BJ (cell line): ENCODE measurements at regions not wholly inside any gene's neighbourhood (a gene's known extent, or its start where the extent isn't known, plus 50 kb on each side); places are given as distances from the start of the nearest gene placed in this dataset.

Experiments
- CTCF ChIA-PET: fragments of 350-600 bp; formaldehyde crosslinking; extraction: SDS; loops from one replicate; lab custom pipeline; 2021; ENCODE audit warnings: antibody characterized with exemption, inconsistent platforms; lab: Yijun Ruan, JAX
- POLR2A ChIA-PET: fragments of 300-600 bp; sonication (Branson Sonifier 250); formaldehyde crosslinking; extraction: SDS; loops from one replicate; lab custom pipeline; 2021; ENCODE audit warnings: antibody characterized with exemption; lab: Charles Lee
- DNase-seq: peaks from one replicate; pipeline ENCODE4 v3.0.0-alpha.2; 2011; ENCODE audit warnings: low read depth
- H3K27me3 ChIP-seq: 2 replicates; pipeline ENCODE4 v1.6.0; 2011; ENCODE audit warnings: low read length; ENCODE audit not compliant: control insufficient read depth, insufficient read depth
- H3K36me3 ChIP-seq: 2 replicates; pipeline ENCODE4 v1.5.1; 2011; ENCODE audit warnings: low read length; ENCODE audit not compliant: control insufficient read depth, insufficient read depth
- H3K4me3 ChIP-seq: 2 replicates; pipeline ENCODE4 v1.5.1; 2011; ENCODE audit warnings: low read depth, mild to moderate bottlenecking, control low read depth, low read length
- CTCF ChIP-seq: IDR thresholded peaks from 2 replicates; pipeline ENCODE4 v1.5.1; 2011; ENCODE audit warnings: low read depth, mild to moderate bottlenecking, control low read depth, inconsistent platforms, low read length, moderate library complexity; ENCODE audit not compliant: insufficient read depth

- POLR2A ChIA-PET: no interaction called here
- H3K4me3 ChIP-seq: no peak overlapping the region
- peaks cover 41% of the 10 kb centered on the region for H3K27me3 ChIP-seq
- no peaks in the 10 kb centered on the region; the same call in 1 of the 2 replicates for H3K36me3 ChIP-seq
- TF ChIP-seq CTCF: no peak
- no peak for DNase-seq
- CTCF ChIA-PET: interaction anchor here (0.6 kb wide), 1 partner anchor 199 kb away, joined by 4 read pairs; no protein-coding TSS in a partner anchor
Observed at GRCh38 chr6:41419385-41419784, 84.0 kb downstream of the NCR2 start.

- TF ChIP-seq CTCF: no peak
- CTCF ChIA-PET: interaction anchor here (0.7 to 7.4 kb wide), 3 partner anchors 47 to 261 kb away, joined by 3 to 98 read pairs (median 3); no protein-coding TSS in a partner anchor
- Histone ChIP-seq H3K27me3 (peaks cover 34% of the 10 kb centered on the region), H3K36me3 (no peaks in the 10 kb centered on the region; the same call in 1 of the 2 replicates), H3K4me3 (no peak overlapping the region)
- POLR2A ChIA-PET: no interaction called here
- no peak for DNase-seq
Observed at GRCh38 chr6:41420186-41420585, 84.8 kb downstream of the NCR2 start.

- Histone ChIP-seq H3K4me3 (no peak overlapping the region), H3K27me3 (peaks cover 30% of the 10 kb centered on the region), H3K36me3 (no peaks in the 10 kb centered on the region)
- DNase-seq: no peak
- ChIA-PET POLR2A (no interaction called here), CTCF (interaction anchor here (1.0 to 7.4 kb wide), 6 partner anchors 10 to 261 kb away, joined by 3 to 98 read pairs (median 4); no protein-coding TSS in a partner anchor)
- no peak for TF ChIP-seq CTCF
Observed at GRCh38 chr6:41422161-41422560, 86.8 kb downstream of the NCR2 start.

DNA sequence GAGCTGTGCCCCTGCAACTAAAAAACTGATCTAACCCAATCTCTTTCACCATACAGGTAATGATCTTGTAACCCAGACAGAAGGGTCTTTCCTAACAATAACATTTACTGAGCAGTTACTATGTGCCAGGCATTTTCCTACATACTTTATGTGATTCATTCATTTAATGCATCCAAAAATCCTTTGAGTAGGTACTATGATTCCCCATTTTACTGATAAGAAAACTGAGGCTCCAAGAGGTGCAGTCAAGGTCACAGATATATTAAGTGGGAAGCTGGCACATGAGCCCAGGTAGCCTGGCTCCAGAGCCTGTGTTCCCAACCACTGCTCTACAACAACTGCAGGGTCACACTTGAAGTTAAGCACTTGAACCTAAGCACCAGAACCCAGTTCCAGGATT is 87.6 kb downstream of the NCR2 start:
- Histone ChIP-seq H3K27me3 (peaks cover 29% of the 10 kb centered on the region), H3K36me3 (no peaks in the 10 kb centered on the region), H3K4me3 (no peak overlapping the region)
- ChIA-PET CTCF (interaction anchor here (1.0 to 7.4 kb wide), 8 partner anchors 9 to 266 kb away, joined by 3 to 98 read pairs (median 11); no protein-coding TSS in a partner anchor), POLR2A (no interaction called here)
- DNase-seq: no peak
- TF ChIP-seq CTCF: no peak

DNA sequence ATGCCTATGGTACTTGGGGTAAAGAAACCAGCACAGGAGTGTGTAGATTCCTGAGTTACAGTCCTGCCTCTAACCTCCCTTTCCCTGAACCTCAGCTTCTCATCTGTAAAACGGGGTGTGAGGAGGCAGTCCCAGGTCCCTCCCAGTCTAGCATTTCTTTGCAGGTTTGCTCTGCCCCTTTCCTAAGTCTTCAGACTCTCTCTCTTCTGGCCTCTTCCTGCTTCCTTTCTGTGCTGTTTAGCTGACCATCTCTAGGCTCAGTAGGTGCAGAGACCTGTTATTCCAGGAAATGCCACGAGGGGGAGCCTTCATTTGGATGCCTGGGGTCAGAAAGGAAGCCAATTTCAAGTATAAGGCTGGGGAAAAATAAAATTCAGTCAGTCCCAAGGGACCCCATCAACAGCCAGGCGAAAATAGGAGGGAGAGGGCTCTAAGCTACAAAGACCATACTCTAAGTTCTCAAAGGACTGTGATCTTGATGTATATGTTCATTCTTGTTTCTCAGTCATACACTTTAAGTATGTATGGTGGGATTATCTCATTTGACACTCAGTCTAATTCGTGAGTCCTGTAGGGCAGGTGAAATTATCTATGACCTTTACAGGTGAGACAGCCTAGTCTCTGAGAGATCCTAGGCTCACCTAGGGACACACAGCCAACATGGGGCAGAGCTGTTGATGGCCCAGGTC is 89.1 kb downstream of the NCR2 start:
- H3K4me3 ChIP-seq: no peak overlapping the region
- ChIA-PET POLR2A (no interaction called here), CTCF (interaction anchor here (0.6 to 7.4 kb wide), 38 partner anchors 8 to 264 kb away, joined by 3 to 98 read pairs (median 4); no protein-coding TSS in a partner anchor)
- peak; percentile 15 for DNase-seq
- peaks cover 27% of the 10 kb centered on the region for H3K27me3 ChIP-seq
- H3K36me3 ChIP-seq: no peaks in the 10 kb centered on the region
- TF ChIP-seq CTCF: peak; percentile 86
